ENCODE measurements at regions not wholly inside any gene's neighbourhood (a gene's known extent, or its start where the extent isn't known, plus 50 kb on each side); places are given as distances from the start of the nearest gene placed in this dataset.

GRCh38 chr11:70486731-70487130 lies 88.4 kb downstream of the CTTN start:
- no peak for DNase-seq

- no peak for DNase-seq
Measured at GRCh38 chr11:70487160-70487559, 88.8 kb downstream of the CTTN start.

DNA sequence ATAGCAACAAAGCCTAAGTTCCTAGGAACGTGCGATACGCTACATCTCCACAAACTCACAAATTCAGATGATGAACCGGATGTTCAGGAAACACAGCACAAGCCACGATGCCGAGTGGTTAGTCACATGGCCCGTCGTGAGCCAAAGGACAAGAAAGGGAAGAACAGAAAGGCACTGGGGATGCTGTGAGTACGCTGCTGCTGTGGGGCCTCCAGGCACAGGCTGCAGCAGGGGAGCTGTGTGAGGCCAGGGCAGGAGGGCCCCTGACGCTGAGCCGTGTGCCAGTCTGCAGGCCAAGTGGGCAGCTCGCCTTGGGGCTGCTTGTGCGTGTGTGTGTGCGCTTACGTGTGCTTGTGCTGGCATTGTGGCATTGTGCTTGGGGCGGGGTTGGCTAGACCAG lies 89.4 kb downstream of the CTTN start:
- DNase-seq: no peak

DNA sequence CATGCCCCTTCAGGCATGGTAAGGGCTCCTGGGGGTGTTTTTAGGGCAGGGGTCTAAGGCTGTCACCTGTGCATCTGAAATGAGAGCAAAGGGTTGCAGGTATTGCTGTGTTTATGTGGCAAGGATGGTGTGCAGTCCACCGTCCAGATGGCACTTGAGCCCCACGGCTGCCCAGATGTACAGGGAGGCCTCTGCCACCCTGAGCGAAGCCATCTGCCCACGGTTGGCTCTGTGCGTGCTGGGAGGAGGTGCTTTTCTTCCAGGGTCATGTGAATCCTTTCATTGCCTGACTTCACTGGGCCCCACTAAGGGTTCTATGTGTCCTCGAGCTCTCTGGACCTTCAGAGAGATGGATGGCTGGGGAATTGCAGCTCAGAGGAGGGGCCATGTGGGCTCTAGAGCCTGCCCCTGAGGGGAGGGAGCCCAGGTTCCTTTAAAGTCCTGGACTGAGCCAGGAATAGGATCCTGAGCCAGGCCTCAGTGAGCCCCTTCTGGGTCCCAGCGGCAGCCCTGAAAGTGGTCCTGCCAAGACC lies 89.9 kb downstream of the CTTN start:
- DNase-seq: no peak

DNA sequence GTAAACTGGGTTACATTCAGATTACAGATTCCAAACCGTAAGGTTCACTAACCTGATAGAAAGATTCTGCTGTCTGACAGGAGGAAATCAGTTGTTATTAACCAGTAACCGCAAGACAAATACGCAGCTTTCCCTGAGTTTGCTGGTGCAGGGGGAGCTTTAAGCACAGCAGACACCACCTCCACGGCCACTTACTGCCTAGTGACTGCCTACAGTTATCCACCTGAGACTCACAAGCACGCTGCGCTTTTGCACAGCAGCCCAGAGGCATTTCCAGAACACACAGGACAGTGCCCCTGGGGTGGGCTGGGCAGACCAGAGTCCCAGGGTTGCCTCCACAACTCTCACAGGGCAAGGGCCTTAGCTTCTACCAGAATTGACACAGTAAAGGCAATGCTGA lies 90.9 kb downstream of the CTTN start:
- no peak for DNase-seq

DNA sequence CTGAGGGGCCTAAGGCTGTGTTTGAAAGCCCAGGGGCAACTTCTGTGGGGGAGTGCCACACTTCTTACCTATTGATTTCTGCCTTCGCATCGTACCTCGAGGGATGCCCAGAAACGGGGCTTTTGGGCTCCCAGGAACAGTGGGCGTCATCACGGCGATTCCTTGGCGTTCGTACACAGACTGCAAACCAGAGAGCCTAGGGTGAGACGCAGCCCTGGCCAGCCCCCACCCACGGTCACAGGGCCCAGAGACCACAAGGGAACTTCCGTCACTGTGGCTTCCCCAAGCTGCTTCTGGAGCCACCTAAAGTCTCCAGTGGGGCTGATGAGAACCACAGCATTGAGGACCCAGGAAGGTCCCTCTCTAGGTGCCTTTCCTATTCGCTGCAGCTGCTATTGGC lies 91.9 kb downstream of the CTTN start:
- DNase-seq: no peak

DNA sequence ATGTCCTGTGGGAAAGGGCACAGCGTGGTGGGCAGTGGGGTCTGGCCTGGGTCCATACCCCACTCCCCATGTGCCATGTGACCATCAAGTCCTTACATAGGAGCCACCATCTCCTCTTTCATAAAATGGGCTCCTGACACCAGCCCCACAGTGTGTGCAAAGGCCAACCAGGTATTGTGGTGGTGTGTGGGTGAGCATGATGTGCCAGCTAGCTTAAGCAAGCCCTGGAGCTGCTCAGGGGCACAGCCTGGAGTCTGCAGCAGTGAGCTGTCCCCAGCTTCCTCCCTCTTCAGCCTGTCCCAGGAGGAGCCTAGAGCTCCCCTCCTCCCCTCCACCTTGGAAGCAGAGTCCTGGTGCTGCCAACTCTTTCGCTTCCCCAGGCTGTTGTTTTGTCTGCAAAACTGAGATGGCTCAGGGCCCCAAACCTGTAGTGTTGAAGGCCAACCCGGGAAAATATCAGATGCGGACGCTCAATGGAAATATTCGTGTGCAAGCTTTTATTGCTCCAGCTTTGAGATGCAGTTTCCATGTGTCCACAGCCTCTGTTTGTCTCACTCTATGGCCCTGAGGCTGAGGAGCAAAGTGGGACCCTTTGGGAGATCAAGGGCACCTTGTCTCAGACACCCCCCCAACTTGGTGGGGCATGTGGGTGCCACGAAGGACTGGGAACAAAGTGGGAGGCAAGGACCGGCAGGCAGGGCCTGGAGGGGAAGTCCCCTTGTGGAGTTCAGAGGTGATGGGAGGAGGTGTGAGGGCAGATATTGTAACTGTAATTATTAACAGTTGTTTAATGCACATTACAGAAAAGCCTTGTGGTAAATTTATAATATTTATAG lies 92.6 kb downstream of the CTTN start:
- DNase-seq: no peak

DNA sequence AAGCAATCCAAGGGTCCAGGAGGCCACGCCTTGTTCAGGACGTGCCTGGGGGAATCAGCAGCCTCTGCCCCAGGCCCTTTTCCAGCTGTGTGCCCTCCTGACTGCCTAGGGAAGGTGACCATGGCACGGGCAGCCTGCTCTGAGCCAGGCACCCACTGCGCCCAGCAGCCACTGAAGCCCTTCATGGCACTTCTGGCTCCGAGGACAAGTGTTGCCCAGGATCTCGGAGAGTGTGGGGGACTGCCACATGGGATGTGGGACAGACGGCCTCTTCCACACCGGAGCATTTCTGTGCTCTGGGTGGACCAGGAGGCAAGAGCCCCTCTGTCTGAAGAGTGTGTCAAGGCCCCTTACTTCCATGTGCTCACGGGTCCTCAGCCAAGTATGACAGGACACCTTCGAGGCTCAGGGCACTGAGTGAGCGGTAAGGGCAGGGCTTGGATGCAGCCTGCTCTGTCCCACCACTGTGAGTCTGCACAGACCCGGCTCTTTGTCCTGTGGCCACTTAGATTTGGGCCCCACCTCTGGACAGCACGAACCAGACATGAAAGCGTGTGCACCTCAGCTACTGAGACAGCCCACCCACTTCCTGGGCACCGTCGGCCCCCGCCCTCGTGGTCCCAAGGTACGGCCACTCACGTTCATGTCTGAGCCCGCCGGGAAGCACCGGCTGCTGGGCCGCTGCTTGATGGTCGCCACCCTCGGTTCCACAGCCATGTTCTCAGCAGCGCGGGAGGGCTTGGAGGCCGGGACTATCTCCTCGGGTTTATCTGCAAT lies 93.6 kb downstream of the CTTN start:
- DNase-seq: no peak

- no peak for DNase-seq
Measured at GRCh38 chr11:70493089-70493474, 94.8 kb downstream of the CTTN start.

- DNase-seq: no peak
Measured at GRCh38 chr11:70493891-70494290, 95.6 kb downstream of the CTTN start.

DNA sequence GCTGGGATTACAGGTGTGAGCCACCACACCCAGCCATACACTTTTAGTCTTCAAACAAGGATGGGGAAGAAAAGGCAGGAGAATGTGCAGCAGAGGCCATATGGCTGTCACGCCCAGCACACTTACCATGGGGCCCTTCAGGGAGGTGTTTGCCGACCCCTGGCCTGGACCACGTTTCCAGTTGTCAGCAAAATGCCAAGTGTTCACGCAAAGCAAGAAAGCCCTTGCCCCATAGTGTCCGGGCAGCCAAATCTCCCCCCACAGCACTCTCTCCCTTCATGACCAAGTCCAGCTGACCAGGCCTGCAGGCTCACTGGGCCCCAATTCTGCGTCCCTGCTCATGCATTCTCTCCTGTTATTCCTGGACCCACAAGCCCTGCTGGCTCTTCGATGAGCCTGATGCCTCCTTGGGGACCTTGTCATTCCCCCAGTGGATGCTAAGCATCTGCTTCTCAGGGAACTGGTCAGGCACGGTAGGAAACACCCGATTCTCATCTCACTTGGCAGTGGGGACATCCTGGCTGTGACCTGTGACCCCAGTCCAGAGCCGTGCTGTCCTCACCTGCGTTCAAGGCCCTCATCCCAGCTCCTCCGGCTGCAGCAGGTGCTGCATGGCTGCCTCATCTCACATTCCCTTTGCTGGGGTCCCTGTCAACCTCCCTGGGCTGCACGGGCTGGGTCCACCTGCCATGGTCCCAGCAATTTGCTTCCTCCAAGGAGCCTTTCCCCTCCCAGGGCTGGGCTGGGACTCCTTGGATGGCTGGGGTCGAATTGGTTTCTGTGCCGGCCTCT lies 96.4 kb downstream of the CTTN start:
- no peak for DNase-seq

DNA sequence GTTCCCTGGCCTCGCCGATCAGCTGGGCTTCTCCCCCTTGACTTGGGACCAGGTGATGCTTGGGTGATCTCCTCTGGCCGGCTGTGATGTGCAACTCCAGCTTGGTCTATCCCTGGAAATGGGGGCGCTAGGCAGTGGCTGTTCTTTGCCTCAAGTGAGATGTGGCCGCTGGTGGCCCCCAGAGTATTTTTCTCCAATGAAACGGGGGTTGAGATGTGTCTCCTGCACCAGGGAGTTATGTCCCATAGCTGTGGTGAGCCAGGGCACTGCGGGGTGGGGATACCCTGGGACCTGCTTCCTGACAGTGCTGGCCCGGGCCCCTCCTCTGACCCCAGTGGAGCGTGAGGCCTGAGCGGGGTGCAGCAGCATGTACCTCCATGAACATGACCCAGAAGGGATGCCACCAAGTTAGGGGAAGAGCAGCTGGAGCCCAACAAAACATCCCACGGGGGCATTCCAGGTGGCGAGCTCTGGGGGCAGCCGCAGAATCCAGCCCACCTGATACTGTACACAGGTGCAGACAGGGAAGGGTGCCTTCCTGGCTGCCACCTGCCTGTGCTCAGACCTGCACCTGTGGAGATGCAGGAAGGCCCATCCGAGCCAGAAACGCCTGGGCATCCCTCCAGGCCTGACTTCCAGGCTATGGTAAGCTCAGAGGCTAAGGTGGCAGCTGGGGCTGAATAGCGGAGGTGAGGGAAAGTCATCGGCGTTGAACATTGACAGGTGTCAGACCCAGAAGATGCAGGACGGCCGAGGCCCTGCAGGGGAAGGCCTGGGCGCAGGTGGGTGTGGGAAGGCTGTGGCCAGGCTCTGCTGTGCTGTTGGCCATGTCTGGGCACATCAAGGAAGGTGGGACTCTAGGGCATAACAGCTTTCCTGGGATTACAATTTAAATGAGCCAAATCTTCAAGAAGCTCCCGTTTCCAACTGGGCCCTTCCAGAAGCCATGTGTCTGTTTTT lies 97.3 kb downstream of the CTTN start:
- DNase-seq: no peak

DNA sequence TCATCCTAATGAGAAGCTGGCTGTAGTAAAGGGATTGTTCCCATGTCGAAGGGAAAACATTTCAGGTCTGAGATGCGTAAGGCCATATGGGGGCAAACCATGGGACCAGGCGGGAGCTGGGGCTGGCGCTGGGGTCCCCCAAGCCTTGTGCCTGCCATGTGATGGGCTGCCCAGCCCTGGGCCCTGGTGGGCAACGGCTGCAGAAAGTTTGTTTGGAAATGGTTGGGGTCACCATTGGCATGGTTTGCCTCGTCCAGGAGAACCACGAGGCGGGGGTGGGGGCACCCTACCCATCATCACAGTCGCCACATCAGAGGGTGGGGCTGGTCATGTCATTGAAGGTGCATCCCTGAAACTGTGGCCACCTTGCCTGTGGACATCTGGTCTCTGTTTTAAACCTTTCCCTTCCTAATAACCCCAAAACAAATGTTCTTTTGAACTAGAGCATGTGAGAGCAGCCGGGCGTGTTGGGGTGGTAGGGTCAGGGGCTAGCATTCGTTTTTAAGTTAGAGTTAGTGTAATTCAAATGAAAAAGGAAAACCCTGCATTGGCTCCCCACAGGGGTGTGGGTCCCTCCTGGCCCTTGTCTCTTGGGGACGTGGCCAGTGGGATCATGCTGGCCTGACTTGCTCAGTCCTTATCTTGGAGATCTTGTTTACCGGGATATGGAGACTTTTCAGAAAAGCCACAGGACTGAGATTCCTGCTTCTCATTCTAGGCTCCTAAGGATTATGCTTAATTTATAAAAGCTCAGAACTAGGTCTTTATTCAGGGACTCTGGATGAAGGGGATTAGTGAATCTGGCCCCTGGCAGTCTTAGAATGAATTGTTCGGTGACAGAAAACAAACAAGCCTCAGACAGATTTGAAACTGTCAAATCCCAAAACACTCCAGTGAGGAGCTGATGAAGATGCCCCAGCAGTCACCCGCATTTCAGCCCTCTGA lies 98.5 kb downstream of the CTTN start:
- DNase-seq: no peak

DNA sequence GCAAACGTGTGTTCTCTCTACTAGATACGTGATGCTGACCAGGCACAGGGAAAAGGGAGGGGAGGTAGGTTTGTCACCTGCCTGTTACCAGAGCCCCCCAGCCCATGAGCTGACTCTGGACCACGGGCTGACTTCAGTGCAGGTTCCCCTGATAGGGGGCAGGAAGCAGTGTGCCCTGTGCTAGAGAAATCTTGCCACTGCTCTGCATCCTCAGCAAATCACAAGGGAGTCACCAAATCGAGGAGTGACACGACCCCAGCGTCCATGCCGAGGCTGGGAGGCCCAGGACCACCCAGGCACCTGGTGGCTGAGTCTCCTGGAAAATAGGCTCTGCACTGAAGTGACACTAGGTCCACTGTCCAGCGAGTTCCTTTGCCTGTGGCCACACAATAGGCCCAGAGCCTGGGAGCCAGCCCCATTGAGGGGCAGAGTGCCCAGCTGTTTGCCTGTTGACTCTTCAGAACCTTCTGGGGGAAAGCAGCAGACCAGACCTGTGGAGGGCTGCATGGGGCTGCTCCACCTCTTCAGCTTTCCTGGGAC lies 99.3 kb downstream of the CTTN start:
- no peak for DNase-seq

DNA sequence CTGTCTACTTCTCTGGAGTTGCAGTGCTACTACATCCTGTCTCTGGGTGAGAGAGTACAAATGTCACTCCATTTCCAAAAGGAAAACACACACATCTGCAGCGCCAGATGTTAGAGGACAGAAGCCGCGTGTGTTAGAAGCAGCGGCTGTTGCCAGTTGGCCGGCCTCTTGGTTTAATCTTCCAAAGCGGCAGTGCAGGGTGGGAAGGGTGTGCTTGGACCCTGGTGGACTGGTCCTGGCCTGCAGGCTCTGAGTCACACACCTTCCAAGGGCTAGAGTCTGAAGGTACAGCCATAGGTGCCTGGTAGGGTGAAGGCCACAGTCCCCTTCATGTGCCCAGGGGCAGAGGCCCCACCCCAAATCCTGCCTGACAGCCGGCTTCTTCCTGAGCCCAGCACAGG lies 99.8 kb downstream of the CTTN start:
- no peak for DNase-seq

DNA sequence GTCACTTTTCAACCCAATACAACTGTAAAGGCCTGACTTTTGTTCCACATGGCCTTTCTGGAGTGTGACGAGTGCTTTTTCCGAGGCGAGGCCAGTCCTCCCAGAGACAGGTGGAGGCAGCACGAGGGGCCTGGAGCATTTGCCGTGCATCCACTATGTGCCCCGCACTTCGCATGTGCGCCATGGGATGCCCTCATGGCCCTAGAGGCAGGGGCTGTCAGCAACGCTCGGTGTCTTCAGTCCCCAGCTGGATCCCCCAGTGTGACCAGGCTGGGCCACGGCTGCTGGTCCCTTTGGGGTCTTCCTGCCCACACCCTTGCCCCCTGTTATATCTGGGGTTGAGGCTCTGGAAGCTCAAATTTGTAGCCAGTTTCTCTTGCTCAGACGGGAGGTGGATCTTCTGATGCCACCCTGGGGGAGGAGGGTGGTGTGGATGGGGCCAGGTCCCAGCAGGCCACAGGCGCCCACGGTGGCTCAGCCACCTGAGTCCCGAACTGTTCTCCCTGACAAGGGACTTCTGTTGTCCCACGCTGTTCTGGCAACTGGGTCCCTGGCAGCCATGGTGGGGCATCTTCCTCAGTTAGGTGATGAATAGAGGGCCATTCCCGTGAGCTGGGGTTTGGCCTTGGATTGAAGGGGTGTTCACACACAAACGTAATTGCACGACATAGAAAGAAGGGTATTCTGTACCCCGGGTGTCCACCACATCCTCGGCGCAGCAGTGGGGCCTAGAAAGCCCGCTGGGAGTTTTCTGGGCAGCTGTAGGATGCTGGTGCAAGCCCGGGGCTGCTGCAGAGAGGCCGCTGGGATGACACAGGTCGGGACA lies 100.9 kb downstream of the CTTN start:
- DNase-seq: no peak

DNA sequence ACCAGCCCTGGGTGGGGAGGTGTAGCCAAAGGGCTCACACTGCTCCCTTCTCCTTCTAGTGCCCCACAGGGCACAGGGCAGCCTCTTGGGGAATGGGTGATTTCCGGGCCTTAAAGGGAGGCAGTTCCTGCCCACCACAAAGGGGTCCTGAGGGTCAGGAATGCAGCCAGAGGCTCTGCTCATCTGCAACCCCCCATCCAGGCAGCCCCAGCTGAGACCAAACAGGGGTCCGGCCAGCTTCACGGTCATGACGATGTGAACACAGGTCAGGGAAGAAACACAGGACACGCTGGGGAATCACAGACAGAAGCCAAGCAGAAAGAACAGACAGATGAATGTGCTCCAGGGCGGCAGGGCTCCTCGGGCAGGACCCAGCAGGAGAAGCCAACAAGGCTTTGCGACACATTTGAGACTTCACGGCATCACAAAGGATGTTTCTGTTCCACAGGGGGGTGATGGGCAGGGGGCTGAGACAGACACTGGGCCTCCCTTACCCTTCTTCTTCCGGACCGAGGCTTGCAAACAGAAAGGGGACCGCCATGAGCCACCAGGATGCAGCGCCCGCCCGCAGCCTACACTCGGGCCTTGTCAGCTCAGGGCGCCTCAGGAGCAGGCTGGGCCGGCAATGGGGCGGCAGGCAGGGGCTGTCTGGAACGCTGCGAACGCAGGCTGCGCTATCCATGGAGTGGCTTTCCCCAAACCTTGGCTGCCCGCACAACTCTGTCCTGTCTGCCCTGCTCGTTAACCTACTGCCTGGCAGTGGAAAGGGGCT lies 101.9 kb downstream of the CTTN start:
- no peak for DNase-seq

- DNase-seq: no peak
Measured at GRCh38 chr11:70501051-70501901, 102.9 kb downstream of the CTTN start.

All from activated gamma-delta T cell (primary cell).